H1 (cell line): ENCODE measurements at regions not wholly inside any gene's neighbourhood (a gene's known extent, or its start where the extent isn't known, plus 50 kb on each side); places are given as distances from the start of the nearest gene placed in this dataset.

Experiments used
- GABPA ChIP-seq: IDR thresholded peaks from 2 replicates; pipeline ENCODE4 v1.6.1; 2011; ENCODE audit warnings: mild to moderate bottlenecking, low read length, moderate library complexity, borderline replicate concordance; ENCODE audit not compliant: insufficient read depth
- POLR2AphosphoS5 ChIP-seq: IDR thresholded peaks from 2 replicates; pipeline ENCODE4 v1.6.1; 2011; ENCODE audit warnings: low read depth, low read length
- SP1 ChIP-seq: IDR thresholded peaks from 2 replicates; pipeline ENCODE4 v1.6.1; 2011; ENCODE audit warnings: low read depth, low read length
- SUZ12 ChIP-seq: fragments of 200-600 bp; sonication (generic); IDR thresholded peaks from 2 replicates; pipeline ENCODE4 v1.6.1; 2012; ENCODE audit warnings: mild to moderate bottlenecking, inconsistent platforms, low read length, moderate library complexity, mixed read lengths
- TAF1 ChIP-seq: IDR thresholded peaks from 2 replicates; pipeline ENCODE4 v1.6.1; 2011; ENCODE audit warnings: mild to moderate bottlenecking, low read depth, low read length
- ZNF274 ChIP-seq: IDR thresholded peaks from 2 replicates; pipeline ENCODE4 v1.7.0; 2012; ENCODE audit warnings: low read length, borderline replicate concordance; ENCODE audit errors: extremely low read depth
- TF ChIP-seq, protein P1 (sequence below), 3 experiments: IDR thresholded peaks; 1 replicate in 2 of 3; 2 replicates in 1 of 3; pipeline versions ENCODE4 v1.5.1 to v1.6.1; 2011; ENCODE audit warnings: low read length in 3 of 3, mild to moderate bottlenecking in 3 of 3, inconsistent platforms in 2 of 3, low read depth in 1 of 3, moderate library complexity in 1 of 3; ENCODE audit not compliant: insufficient read depth in 1 of 3; ENCODE audit errors: control extremely low read depth in 1 of 3

DNA sequence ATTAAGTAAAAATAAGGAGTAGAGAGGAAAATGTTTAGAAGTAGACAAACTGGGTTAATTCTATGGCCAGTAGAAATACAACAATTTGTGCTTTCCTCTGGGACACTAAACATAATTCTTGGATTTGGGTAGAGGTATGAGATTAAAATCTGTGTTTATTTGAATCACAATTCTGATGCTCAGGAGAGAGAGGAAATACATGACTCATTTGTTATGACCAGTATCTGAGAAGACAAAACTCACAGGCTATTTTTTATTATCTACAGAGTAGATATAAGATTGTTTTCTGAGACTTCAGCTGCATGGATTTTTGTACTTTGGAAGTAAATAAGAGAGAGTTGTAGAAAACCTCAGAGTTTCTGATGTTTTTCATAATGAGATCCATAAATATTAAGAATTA, 315.7 kb upstream of the CWC22 start:
- no peak for TF ChIP-seq POLR2AphosphoS5
- TF ChIP-seq, protein P1, sequence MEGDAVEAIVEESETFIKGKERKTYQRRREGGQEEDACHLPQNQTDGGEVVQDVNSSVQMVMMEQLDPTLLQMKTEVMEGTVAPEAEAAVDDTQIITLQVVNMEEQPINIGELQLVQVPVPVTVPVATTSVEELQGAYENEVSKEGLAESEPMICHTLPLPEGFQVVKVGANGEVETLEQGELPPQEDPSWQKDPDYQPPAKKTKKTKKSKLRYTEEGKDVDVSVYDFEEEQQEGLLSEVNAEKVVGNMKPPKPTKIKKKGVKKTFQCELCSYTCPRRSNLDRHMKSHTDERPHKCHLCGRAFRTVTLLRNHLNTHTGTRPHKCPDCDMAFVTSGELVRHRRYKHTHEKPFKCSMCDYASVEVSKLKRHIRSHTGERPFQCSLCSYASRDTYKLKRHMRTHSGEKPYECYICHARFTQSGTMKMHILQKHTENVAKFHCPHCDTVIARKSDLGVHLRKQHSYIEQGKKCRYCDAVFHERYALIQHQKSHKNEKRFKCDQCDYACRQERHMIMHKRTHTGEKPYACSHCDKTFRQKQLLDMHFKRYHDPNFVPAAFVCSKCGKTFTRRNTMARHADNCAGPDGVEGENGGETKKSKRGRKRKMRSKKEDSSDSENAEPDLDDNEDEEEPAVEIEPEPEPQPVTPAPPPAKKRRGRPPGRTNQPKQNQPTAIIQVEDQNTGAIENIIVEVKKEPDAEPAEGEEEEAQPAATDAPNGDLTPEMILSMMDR (IDR thresholded peaks at IDR 0.05; ENCODE audit: control extremely low read depth in 1 of 3, insufficient read depth in 1 of 3, low read depth in 1 of 3, low read length in 3 of 3): no peak
- TF ChIP-seq ZNF274: no peak
- TF ChIP-seq TAF1: no peak
- TF ChIP-seq SP1: no peak
- TF ChIP-seq GABPA: no peak
- no peak for TF ChIP-seq SUZ12
